CD4-positive, alpha-beta T cell (primary cell): ENCODE measurements at regions not wholly inside any gene's neighbourhood (a gene's known extent, or its start where the extent isn't known, plus 50 kb on each side); places are given as distances from the start of the nearest gene placed in this dataset.

Experiments
- ATAC-seq: fragments of 200-7000 bp; cut with Tn5 transposase; one replicate; pipeline ENCODE4 v1.10.0; 2022; ENCODE audit warnings: mild to moderate bottlenecking; ENCODE audit not compliant: poor library complexity
- CTCF ChIA-PET: fragments of 350-600 bp; sonication (Branson Sonifier 250); formaldehyde crosslinking; loops from one replicate; lab custom pipeline; 2021; ENCODE audit warnings: antibody characterized with exemption, inconsistent platforms; lab: Charles Lee
- POLR2A ChIA-PET: fragments of 350-600 bp; sonication (Branson Sonifier 250); formaldehyde crosslinking; loops from one replicate; lab custom pipeline; 2021; ENCODE audit warnings: antibody characterized with exemption, inconsistent platforms; lab: Charles Lee
- DNase-seq, 14 experiments: peaks; one replicate each; pipeline ENCODE4 v3.0.0-alpha.2; 2013 to 2020; ENCODE audit warnings: mixed read lengths in 2 of 14
- H3K27ac ChIP-seq, 2 donors: one replicate each; pipeline versions ENCODE4 v1.5.1 to v1.7.0; 2013; ENCODE audit warnings: low read length in 2 of 2, low read depth in 1 of 2, mild to moderate bottlenecking in 1 of 2
- H3K27me3 ChIP-seq, 2 experiments: 1 replicate in 1 of 2; 2 replicates in 1 of 2; pipeline versions ENCODE4 v1.6.1 to v1.7.0; 2013; ENCODE audit warnings: low read length in 2 of 2, control low read depth in 1 of 2, mild to moderate bottlenecking in 1 of 2, moderate library complexity in 1 of 2; ENCODE audit not compliant: insufficient read depth in 2 of 2, control insufficient read depth in 1 of 2
- H3K36me3 ChIP-seq: one replicate; pipeline ENCODE4 v1.6.1; 2013; ENCODE audit warnings: low read length, control low read depth; ENCODE audit not compliant: insufficient read depth
- H3K4me1 ChIP-seq: one replicate; pipeline ENCODE4 v1.6.1; 2013; ENCODE audit warnings: low read length, control low read depth; ENCODE audit not compliant: insufficient read depth
- H3K4me3 ChIP-seq: one replicate; pipeline ENCODE4 v1.5.1; 2013; ENCODE audit warnings: mild to moderate bottlenecking, low read length, moderate library complexity
- H3K9me3 ChIP-seq, 2 experiments: 1 replicate in 1 of 2; 2 replicates in 1 of 2; pipeline versions ENCODE4 v1.6.1 to v1.7.0; 2013; ENCODE audit warnings: low read length in 2 of 2, mild to moderate bottlenecking in 2 of 2, control low read depth in 1 of 2, moderate library complexity in 1 of 2; ENCODE audit not compliant: control insufficient read depth in 1 of 2, insufficient read depth in 1 of 2
- H3K27ac Mint-ChIP-seq: one replicate; pipeline ENCODE4 v1.8.0; 2020; ENCODE audit warnings: mixed read lengths
- H3K27me3 Mint-ChIP-seq: one replicate; pipeline ENCODE4 v1.8.0; 2021; ENCODE audit warnings: mixed read lengths
- H3K36me3 Mint-ChIP-seq: one replicate; pipeline ENCODE4 v1.8.0; 2021; ENCODE audit warnings: low read depth, mixed read lengths
- H3K4me1 Mint-ChIP-seq: one replicate; pipeline ENCODE4 v1.8.0; 2021; ENCODE audit warnings: low read depth, mixed read lengths
- H3K4me3 Mint-ChIP-seq: one replicate; pipeline ENCODE4 v1.8.0; 2020; ENCODE audit warnings: mild to moderate bottlenecking, mixed read lengths
- H3K9me3 Mint-ChIP-seq: one replicate; pipeline ENCODE4 v1.8.0; 2020; ENCODE audit warnings: mixed read lengths
- intact Hi-C, 2 experiments: fragments of 100-400 bp; cut with DNase I in 1 of 2; cut with micrococcal nuclease in 1 of 2; formaldehyde crosslinking; loops; one replicate each; pipeline versions ENCODE4 v1.15.1 to v1.9.0; 2023 to 2025; cut with DNase I, micrococcal nuclease
- TF ChIP-seq, protein P1 (sequence below): fragments of 200-600 bp; IDR thresholded peaks from one replicate; pipeline ENCODE4 v1.8.0; 2022; ENCODE audit warnings: antibody characterized with exemption, mild to moderate bottlenecking

DNA sequence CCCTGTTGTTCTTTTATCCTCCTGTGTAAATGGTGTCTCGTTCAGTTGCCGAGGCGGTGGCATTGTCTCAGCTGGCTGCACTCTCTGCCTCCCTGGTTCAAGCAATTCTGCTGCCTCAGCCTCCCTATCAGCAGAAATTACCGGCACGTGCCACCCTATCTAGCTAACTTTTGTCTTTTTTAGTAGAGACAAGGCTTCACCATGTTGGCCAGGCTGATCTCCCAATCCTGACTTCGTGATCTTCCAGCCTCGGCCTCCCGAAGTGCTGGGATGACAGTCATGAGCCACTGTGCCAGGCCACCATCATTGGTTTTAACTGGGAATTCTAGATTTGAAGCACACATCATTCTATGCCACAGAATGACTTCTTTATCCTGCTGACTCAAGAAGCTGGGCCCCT is 175.3 kb upstream of the ALG10B start:
- no peak for DNase-seq
- no peak for ATAC-seq
- peaks cover 0 to 8% of the 10 kb centered on the region in 2 experiments for H3K9me3 ChIP-seq
- CTCF ChIA-PET: no interaction called here
- POLR2A ChIA-PET: no interaction called here
- Mint-ChIP-seq H3K9me3 (no peaks in the 10 kb centered on the region), H3K27ac (no peak overlapping the region), H3K4me3 (no peak overlapping the region), H3K27me3 (peaks cover 24% of the 10 kb centered on the region), H3K36me3 (no peaks in the 10 kb centered on the region), H3K4me1 (peaks cover 8% of the 10 kb centered on the region)
- TF ChIP-seq, protein P1, sequence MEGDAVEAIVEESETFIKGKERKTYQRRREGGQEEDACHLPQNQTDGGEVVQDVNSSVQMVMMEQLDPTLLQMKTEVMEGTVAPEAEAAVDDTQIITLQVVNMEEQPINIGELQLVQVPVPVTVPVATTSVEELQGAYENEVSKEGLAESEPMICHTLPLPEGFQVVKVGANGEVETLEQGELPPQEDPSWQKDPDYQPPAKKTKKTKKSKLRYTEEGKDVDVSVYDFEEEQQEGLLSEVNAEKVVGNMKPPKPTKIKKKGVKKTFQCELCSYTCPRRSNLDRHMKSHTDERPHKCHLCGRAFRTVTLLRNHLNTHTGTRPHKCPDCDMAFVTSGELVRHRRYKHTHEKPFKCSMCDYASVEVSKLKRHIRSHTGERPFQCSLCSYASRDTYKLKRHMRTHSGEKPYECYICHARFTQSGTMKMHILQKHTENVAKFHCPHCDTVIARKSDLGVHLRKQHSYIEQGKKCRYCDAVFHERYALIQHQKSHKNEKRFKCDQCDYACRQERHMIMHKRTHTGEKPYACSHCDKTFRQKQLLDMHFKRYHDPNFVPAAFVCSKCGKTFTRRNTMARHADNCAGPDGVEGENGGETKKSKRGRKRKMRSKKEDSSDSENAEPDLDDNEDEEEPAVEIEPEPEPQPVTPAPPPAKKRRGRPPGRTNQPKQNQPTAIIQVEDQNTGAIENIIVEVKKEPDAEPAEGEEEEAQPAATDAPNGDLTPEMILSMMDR: no peak
- H3K27me3 ChIP-seq: peaks cover 7 to 8% of the 10 kb centered on the region in 2 experiments
- H3K27ac ChIP-seq: no peak overlapping the region
- no peak overlapping the region for H3K4me3 ChIP-seq
- intact Hi-C loops: no loop called here
- H3K4me1 ChIP-seq: peaks cover 12% of the 10 kb centered on the region
- no peaks in the 10 kb centered on the region for H3K36me3 ChIP-seq

GRCh38 chr12:38141861-38142260 is 174.7 kb upstream of the ALG10B start:
- DNase-seq: no peak
- no peak overlapping the region for H3K27ac ChIP-seq
- H3K9me3 ChIP-seq: peaks cover 0 to 11% of the 10 kb centered on the region in 2 experiments
- no peak for ATAC-seq
- TF ChIP-seq, protein P1: no peak
- H3K4me3 ChIP-seq: no peak overlapping the region
- Mint-ChIP-seq H3K36me3 (no peaks in the 10 kb centered on the region), H3K27ac (no peak overlapping the region), H3K9me3 (no peaks in the 10 kb centered on the region), H3K4me1 (peaks cover 8% of the 10 kb centered on the region), H3K4me3 (no peak overlapping the region), H3K27me3 (peaks cover 21% of the 10 kb centered on the region)
- ChIA-PET POLR2A (no interaction called here), CTCF (no interaction called here)
- no peaks in the 10 kb centered on the region for H3K36me3 ChIP-seq
- H3K4me1 ChIP-seq: peaks cover 12% of the 10 kb centered on the region
- intact Hi-C loops: no loop called here
- peaks cover 7 to 8% of the 10 kb centered on the region in 2 experiments for H3K27me3 ChIP-seq

DNA sequence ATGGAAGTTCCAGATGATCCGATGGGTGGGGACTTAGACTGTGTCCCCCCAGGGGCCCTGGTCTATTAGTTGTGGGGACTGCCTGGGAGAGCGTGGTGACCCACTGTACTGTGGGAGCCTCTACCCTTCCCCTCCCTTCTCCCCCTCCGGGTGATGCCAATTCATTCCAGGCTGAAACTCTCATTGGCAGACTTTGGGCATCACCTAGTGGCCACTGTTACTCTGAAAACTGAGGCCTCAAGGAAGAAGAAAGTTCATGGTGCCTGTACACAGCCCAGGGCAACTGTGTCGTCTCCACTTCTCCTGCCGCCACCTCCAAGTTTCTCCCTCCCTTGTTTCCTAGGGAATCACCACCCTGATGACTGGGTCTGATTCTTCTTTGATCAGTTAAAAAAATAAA is 173.6 kb upstream of the ALG10B start:
- Histone ChIP-seq H3K27ac (no peak overlapping the region), H3K9me3 (peaks cover 4 to 14% of the 10 kb centered on the region in 2 experiments), H3K4me1 (peaks cover 11% of the 10 kb centered on the region), H3K36me3 (no peaks in the 10 kb centered on the region), H3K27me3 (peaks cover 0 to 6% of the 10 kb centered on the region in 2 experiments), H3K4me3 (no peak overlapping the region)
- TF ChIP-seq, protein P1: no peak
- Mint-ChIP-seq H3K4me3 (no peak overlapping the region), H3K9me3 (no peaks in the 10 kb centered on the region), H3K4me1 (peaks cover 8% of the 10 kb centered on the region), H3K27ac (no peak overlapping the region), H3K36me3 (no peaks in the 10 kb centered on the region), H3K27me3 (peaks cover 10% of the 10 kb centered on the region)
- intact Hi-C loops: no loop called here
- ATAC-seq: no peak
- ChIA-PET POLR2A (no interaction called here), CTCF (no interaction called here)
- DNase-seq: no peak
